Liver (tissue), 8 donors: ENCODE measurements at regions not wholly inside any gene's neighbourhood (a gene's known extent, or its start where the extent isn't known, plus 50 kb on each side); places are given as distances from the start of the nearest gene placed in this dataset.

Experiments used
- DNase-seq: peaks from one replicate; pipeline ENCODE4 v3.0.0-alpha.2; 2017; ENCODE audit warnings: low spot score
- H3K27ac ChIP-seq, 2 donors: one replicate each; pipeline ENCODE4 v1.7.0; 2013; ENCODE audit warnings: inconsistent platforms in 2 of 2, low read length in 2 of 2, control low read depth in 1 of 2, low read depth in 1 of 2, mild to moderate bottlenecking in 1 of 2
- H3K27me3 ChIP-seq, 4 donors: one replicate each; pipeline versions ENCODE4 v1.6.1 to v1.7.0; 2013; ENCODE audit warnings: low read length in 3 of 4, inconsistent platforms in 1 of 4, mild to moderate bottlenecking in 1 of 4, moderate library complexity in 1 of 4; ENCODE audit not compliant: control insufficient read depth in 4 of 4, insufficient read depth in 4 of 4
- H3K36me3 ChIP-seq, 4 donors: one replicate each; pipeline versions ENCODE4 v1.6.1 to v1.7.0; 2013; ENCODE audit warnings: low read length in 3 of 4, mild to moderate bottlenecking in 3 of 4, low read depth in 1 of 4, moderate library complexity in 1 of 4; ENCODE audit not compliant: control insufficient read depth in 4 of 4, insufficient read depth in 3 of 4
- H3K4me1 ChIP-seq, 4 donors: one replicate each; pipeline versions ENCODE4 v1.6.1 to v1.7.0; 2013; ENCODE audit warnings: low read length in 3 of 4, mild to moderate bottlenecking in 3 of 4, moderate library complexity in 1 of 4; ENCODE audit not compliant: control insufficient read depth in 4 of 4, insufficient read depth in 4 of 4
- H3K4me3 ChIP-seq, 3 donors: one replicate each; pipeline versions ENCODE4 v1.6.1 to v1.7.0; 2013; ENCODE audit warnings: low read length in 3 of 3, control low read depth in 1 of 3, low read depth in 1 of 3, mild to moderate bottlenecking in 1 of 3
- H3K9ac ChIP-seq, 2 donors: one replicate each; pipeline ENCODE4 v1.7.0; 2013; ENCODE audit warnings: low read length in 2 of 2, mild to moderate bottlenecking in 2 of 2, moderate library complexity in 2 of 2, control low read depth in 1 of 2, low read depth in 1 of 2
- H3K9me3 ChIP-seq, 4 donors: one replicate each; pipeline versions ENCODE4 v1.6.1 to v1.7.0; 2013; ENCODE audit warnings: low read length in 3 of 4; ENCODE audit not compliant: control insufficient read depth in 4 of 4
- ATF3 ChIP-seq: IDR thresholded peaks from 2 replicates; pipeline ENCODE4 v1.6.1; 2016; ENCODE audit warnings: antibody characterized with exemption
- CTCF ChIP-seq: fragments of 150-350 bp; IDR thresholded peaks from 2 replicates; pipeline ENCODE4 v1.5.1; 2017; ENCODE audit warnings: improper control_type of control experiment, low read depth, low read length; ENCODE audit not compliant: missing input control
- EGR1 ChIP-seq, 2 donors: IDR thresholded peaks; 2 replicates each; pipeline ENCODE4 v1.6.1; 2016 to 2018; ENCODE audit warnings: antibody characterized with exemption in 2 of 2, low read depth in 2 of 2
- FOXA2 ChIP-seq: IDR thresholded peaks from 2 replicates; pipeline ENCODE4 v1.6.1; 2016; ENCODE audit warnings: antibody characterized with exemption
- GABPA ChIP-seq, 2 donors: IDR thresholded peaks in 1 of 2; conservative IDR thresholded peaks in 1 of 2; 2 replicates each; pipeline ENCODE4 v1.6.1; 2016; ENCODE audit warnings: antibody characterized with exemption in 2 of 2, mild to moderate bottlenecking in 1 of 2, moderate library complexity in 1 of 2
- HNF4G ChIP-seq: IDR thresholded peaks from 2 replicates; pipeline ENCODE4 v1.6.1; 2016; ENCODE audit warnings: antibody characterized with exemption
- JUND ChIP-seq, 2 donors: IDR thresholded peaks; 2 replicates each; pipeline ENCODE4 v1.6.1; 2016; ENCODE audit warnings: antibody characterized with exemption in 2 of 2
- MAX ChIP-seq: IDR thresholded peaks from 2 replicates; pipeline ENCODE4 v1.6.1; 2016; ENCODE audit warnings: antibody characterized with exemption
- NR2F2 ChIP-seq: IDR thresholded peaks from 2 replicates; pipeline ENCODE4 v1.6.1; 2016; ENCODE audit warnings: antibody characterized with exemption
- RAD21 ChIP-seq, 2 donors: IDR thresholded peaks; 2 replicates each; pipeline ENCODE4 v1.6.1; 2016; ENCODE audit warnings: antibody characterized with exemption in 2 of 2, mild to moderate bottlenecking in 2 of 2
- REST ChIP-seq: IDR thresholded peaks from 2 replicates; pipeline ENCODE4 v1.6.1; 2016; ENCODE audit warnings: antibody characterized with exemption, mild to moderate bottlenecking
- RXRA ChIP-seq, 2 donors: IDR thresholded peaks; 2 replicates each; pipeline ENCODE4 v1.6.1; 2017 to 2018; ENCODE audit warnings: antibody characterized with exemption in 2 of 2, mild to moderate bottlenecking in 1 of 2
- TAF1 ChIP-seq: conservative IDR thresholded peaks from 2 replicates; pipeline ENCODE4 v1.6.1; 2016; ENCODE audit warnings: antibody characterized with exemption, mild to moderate bottlenecking
- WGBS: extraction: QIAGEN DNeasy Blood & Tissue Kit; methylation state at CpG from one replicate; pipeline ENCODE4 v1.1.7; 2013; 5-methylcytosine and 5-hydroxymethylcytosine counted together
- donor health status: healthy.
- donor health status: healthy.
- donor health status: healthy.
- donor health status: healthy.
- donor health status: healthy.

GRCh38 chr12:68490476-68490875, 120.2 kb upstream of the RAP1B start:
- Histone ChIP-seq H3K9me3 (no peaks in the 10 kb centered on the region), H3K4me1 (no peaks in the 10 kb centered on the region), H3K4me3 (no peak overlapping the region), H3K9ac (no peak overlapping the region), H3K27me3 (no peaks in the 10 kb centered on the region), H3K36me3 (no peaks in the 10 kb centered on the region), H3K27ac (no peak overlapping the region)
- WGBS: 92% methylated on average over 1 of the region's 1 CpG
- TF ChIP-seq HNF4G: no peak
- no peak for TF ChIP-seq ATF3
- no peak for TF ChIP-seq EGR1 (IDR thresholded peaks at IDR 0.05; ENCODE audit: low read depth in 2 of 2)
- TF ChIP-seq RXRA (IDR thresholded peaks at IDR 0.05): no peak
- no peak for TF ChIP-seq CTCF
- no peak for TF ChIP-seq NR2F2
- TF ChIP-seq RAD21 (IDR thresholded peaks at IDR 0.05): no peak
- no peak for TF ChIP-seq MAX
- TF ChIP-seq JUND (IDR thresholded peaks at IDR 0.05): no peak
- no peak for DNase-seq

GRCh38 chr12:68491204-68491960, 119.3 kb upstream of the RAP1B start:
- 81% methylated on average over 8 of the region's 8 CpGs for WGBS
- no peak for DNase-seq
- no peaks in the 10 kb centered on the region for H3K36me3 ChIP-seq
- H3K9me3 ChIP-seq: no peaks in the 10 kb centered on the region
- no peak overlapping the region for H3K4me3 ChIP-seq
- H3K27me3 ChIP-seq: no peaks in the 10 kb centered on the region
- H3K4me1 ChIP-seq: no peaks in the 10 kb centered on the region
- no peak overlapping the region for H3K9ac ChIP-seq
- H3K27ac ChIP-seq: no peak overlapping the region
- TF ChIP-seq REST (no peak), GABPA (IDR thresholded peaks at IDR 0.05 in 1 of 2, conservative IDR thresholded peaks at IDR 0.05 in 1 of 2) (no peak), MAX (no peak), RAD21 (IDR thresholded peaks at IDR 0.05) (no peak), TAF1 (no peak), NR2F2 (no peak), FOXA2 (no peak)
